GM19397 (cell line): ENCODE measurements at regions not wholly inside any gene's neighbourhood (a gene's known extent, or its start where the extent isn't known, plus 50 kb on each side); places are given as distances from the start of the nearest gene placed in this dataset.

Source experiments
- ATAC-seq: cut with Tn5 transposase; IDR thresholded peaks from one replicate; pipeline ENCODE4 v1.9.1; 2021; ENCODE audit warnings: mild to moderate bottlenecking, moderate library complexity; ENCODE audit not compliant: unreplicated experiment

DNA sequence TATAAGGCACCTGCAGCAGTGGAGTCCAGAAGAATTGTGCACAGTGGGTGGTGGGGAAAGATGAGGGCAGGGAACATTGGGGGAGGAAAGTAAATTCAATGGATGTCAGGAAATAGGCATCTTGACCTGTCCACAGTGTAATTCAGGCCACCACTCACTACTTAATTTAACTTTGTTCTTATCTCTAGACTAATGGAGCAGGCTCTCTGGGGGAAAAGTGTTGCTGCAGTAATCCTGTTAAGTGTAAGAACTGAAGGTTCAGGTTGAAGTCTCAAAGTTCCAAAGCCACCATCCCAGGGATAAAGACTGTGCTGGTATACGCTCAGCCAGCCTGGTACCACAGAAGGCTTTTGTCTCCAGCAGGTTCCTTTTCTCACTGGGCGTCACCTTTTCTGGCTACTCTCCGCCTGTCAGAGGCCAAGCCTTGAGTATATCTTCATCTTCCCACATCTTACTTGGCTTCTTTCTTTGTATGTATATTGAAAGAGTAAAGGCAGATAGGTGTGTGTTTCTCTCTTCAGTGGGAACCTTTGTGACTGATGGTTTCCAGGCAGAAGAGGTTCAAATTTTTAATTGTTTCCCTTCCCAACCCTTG lies 150.9 kb upstream of the DMRT1 start:
- no peak for ATAC-seq

DNA sequence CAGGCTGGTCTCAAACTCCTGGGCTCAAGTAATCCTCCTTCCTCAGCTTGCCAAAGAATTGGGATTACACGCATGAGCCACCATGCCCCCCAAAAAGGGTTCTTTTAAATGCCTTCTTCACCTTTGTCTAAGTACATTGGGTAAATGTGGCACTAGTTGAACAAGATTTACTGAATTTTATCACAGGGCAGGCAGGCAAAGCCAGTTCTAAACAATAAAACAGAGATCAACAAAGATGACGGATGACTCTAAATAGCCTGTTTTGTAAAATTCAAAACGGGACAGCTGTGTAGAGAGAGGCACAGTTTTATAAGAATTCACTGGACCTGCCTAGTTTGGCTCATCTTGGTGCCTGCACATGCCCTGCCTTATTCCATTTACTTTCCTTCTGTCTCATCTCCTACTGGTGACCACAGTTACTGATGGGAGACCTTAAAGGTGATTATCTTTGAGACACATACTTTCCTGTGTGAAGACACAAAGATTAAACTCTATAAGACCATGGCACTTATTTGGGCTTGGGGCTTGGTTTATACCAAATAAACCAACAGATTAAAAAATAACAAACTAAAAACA lies 149.6 kb upstream of the DMRT1 start:
- ATAC-seq = no peak

DNA sequence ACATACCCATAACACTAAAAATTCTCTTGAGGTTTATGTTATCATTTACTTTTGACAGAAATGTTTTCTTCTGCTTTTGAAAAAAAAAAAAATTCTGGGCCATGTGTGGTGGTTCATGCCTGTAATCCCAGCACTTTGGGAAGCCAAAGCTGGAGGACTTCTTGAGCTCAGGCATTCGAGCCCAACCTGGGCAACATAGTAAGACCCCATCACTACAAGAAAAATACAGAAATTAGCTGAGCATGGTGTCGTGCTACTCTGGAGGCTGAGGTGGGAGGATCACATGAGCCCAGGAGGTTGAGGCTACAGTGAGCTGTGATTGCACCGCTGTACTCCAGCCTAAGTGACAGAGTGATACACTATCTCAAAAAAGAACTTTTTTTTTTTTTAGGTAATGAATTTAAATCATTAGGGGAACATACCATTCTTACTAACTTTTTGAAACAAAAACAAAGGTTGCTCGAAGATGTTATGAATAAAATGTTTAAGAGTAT lies 148.8 kb upstream of the DMRT1 start:
- ATAC-seq = no peak

GRCh38 chr9:693201-694091 lies 148.1 kb upstream of the DMRT1 start:
- no peak for ATAC-seq

DNA sequence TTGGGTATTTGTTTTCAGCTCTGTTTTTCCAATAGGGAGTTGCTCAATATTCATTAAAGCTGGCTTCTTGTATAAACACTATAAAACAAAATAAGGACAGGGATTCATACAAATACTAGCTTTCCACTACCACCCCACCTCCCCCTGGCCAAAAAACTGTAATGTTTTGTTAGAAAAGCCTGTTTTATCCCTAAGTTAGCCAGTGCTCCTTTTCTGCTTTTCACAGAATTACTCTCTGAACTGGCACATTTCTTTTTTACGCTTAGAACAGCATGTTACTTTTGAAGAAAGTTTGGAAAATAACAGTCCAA lies 147.4 kb upstream of the DMRT1 start:
- no peak for ATAC-seq

- ATAC-seq = no peak
These were observed 146.9 kb upstream of the DMRT1 start for GRCh38 chr9:694403-695154.

DNA sequence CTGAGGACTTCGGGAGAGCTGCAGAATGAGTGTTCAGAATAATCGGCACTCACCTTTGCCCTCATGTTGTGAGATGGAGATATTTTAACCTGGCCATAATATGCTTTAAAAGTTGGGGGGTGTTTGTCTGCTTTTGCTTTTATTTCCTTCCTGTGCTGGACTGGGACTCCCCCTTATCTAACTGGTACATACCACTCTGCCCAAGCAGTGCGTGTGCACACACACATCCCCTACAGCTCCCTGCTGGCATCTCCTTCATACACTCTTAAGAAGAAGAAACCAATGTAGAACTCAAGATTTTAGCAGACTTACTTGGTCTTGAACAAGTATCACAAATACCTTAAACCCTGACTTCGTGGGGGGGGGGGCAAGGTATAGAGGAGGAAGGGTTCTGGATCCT lies 146.2 kb upstream of the DMRT1 start:
- no peak for ATAC-seq

DNA sequence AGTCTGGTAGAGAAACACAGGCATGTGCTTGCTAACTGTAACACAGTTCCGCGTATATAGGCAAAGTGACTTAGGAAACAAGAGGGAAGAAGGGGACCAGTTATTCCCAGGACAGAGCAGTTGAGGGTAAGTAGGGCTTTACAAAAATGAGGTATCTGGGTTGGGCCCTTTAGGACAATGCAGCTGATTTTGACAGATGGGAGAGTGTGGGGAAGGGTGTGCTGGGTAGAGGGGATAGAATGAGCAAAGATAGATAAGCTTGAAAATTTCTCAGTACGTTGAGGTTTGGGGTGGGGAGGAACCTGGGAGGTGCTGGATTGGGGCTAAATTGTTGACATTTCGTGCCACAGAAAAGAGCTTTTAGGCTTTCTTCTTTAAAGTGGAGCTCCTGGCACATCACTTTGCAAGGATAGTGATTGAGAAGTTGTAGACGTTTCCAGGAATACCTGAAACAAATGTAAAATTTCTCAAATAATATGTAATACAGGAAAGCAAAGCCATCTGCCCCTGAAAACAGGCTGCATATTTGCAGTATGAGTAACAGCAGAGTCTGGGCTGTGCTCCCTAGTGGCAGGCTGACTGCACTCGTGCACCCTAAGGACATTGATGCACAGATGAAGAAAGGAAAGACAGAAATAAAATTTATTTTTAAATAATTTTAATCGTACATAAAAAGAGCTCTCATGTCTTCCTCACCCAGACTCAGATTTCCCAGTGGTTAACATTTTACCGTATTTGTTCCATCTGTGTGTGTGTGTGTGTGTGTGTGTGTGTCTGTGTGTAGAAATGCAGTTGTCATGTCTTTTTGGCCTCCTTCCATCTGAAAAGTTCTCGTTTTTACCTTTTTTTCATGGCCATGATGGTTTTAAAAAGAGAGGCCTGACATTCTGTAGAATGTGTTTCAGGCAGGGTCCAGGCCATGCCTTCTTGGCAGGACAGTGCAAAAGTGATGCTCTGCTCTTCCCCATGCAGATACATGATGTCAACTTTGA lies 144.9 kb upstream of the DMRT1 start:
- no peak for ATAC-seq

- no peak for ATAC-seq
These were observed 143.2 kb upstream of the DMRT1 start for GRCh38 chr9:698276-698675.

GRCh38 chr9:698954-699353 lies 142.5 kb upstream of the DMRT1 start:
- ATAC-seq = no peak

DNA sequence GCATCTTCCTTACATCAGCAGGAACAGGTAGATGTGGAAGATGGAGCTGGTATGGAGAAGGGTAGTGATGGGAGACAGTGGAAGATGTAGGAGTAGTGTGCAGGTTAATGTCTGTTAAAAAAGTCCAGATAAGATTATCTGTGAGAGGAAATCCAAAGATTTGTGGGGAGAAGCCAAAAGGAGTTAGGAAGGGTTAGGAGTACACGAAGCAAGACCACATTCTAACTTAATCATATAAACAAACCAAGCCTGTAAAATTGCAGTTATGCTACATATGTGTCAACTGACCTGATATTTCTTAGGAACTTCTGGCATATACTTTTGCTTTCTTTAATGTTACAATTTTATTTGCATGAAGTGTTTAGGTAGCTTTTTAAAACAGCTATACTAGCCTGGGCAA lies 142.1 kb upstream of the DMRT1 start:
- ATAC-seq = no peak

- ATAC-seq = no peak
These were observed 140.9 kb upstream of the DMRT1 start for GRCh38 chr9:700365-701282.

GRCh38 chr9:703392-703791 lies 138.1 kb upstream of the DMRT1 start:
- no peak for ATAC-seq

GRCh38 chr9:706073-706472 lies 135.4 kb upstream of the DMRT1 start:
- ATAC-seq = no peak

DNA sequence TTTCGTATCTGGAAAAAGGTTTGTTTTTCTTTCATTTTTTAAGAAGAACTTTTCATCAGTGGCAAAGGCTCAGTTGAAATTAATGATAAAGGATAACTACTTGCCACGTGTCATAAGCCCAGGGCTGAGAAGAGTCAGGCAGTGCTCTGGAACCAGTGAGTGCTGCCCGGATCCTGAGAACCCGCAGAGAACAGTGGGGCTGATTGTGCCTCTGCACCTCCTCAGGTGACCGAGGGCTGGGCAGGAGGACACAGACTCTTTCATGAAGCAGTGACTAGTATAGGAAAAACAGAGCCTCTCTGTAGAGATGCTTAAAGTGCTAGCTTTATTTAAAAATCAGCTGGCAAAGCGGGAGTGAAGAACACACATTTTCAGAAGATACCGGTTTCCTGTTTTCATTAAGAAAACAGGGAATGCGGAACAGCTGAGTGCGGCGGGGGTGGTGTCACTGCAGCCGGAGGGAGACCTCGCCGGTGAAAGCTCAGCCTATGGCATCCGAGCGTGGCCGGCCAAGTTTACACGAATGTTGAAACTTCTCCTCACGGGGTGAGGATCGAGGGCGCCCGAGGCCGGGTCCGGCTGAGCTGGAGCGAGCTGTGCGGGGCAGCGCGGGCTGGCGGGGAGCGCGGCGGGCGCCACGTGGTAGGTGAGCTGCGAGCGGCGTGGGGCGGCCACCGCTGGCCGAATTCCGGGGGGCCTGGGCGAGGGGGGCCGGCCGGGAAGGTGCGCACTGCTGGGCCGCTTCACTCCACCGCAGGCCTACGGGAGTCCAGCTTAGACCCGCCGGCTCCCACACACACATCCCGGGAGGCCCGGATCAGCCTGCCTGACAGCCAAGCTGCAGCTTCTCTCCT lies 134.7 kb upstream of the DMRT1 start:
- ATAC-seq = no peak

DNA sequence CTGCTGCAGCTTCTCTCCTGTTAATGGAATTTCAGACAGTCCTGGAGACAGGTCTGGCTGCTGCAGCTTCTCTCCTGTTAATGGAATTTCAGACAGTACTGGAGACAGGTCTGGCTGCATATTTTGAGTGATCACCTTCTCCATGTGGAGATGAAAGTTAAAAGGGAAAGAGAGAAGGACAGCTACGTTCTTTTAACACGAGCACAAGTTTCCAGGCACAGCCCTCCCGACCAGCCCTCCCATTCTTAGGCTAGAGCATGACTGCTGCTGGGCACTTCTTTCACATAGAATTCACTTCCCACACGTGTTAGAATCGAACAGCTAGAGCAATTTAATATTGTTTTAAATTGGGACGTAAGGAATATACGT lies 133.3 kb upstream of the DMRT1 start:
- ATAC-seq = no peak

- ATAC-seq = no peak
These were observed 132.7 kb upstream of the DMRT1 start for GRCh38 chr9:708551-709432.
